Mucosa of gallbladder (tissue), 1 donor: ENCODE measurements at regions not wholly inside any gene's neighbourhood (a gene's known extent, or its start where the extent isn't known, plus 50 kb on each side); places are given as distances from the start of the nearest gene placed in this dataset.
"Not testable (repeated sequence)": the region's sequence is repeated elsewhere in the genome, so short reads cannot be mapped to it uniquely, and the experiment has no call there.

Experiments
- DNase-seq: peaks from one replicate; pipeline ENCODE4 v3.0.0-alpha.2; 2020; ENCODE audit warnings: low spot score
- donor health status: DM: no; HTN: no; CAD: no.

DNA sequence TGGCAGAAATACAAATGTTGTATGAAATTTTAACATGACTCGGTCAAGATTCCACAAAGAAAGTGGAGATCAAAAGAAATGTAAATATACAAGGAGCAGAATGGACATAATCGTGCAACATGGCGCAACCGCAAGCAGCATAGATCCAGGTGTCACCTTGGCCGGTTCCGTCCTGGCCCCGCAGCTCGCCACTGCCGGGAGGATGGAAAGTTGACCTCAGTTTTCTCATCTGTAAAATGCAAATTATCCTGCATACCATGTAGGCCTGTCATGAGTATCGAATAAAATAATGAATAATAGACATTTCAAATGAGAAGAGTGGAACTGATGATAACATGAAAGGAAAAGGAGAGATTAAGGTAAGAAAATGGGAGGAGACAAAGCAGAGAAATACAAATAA, 427.3 kb upstream of the SMIM21 start:
- no peak for DNase-seq

DNA sequence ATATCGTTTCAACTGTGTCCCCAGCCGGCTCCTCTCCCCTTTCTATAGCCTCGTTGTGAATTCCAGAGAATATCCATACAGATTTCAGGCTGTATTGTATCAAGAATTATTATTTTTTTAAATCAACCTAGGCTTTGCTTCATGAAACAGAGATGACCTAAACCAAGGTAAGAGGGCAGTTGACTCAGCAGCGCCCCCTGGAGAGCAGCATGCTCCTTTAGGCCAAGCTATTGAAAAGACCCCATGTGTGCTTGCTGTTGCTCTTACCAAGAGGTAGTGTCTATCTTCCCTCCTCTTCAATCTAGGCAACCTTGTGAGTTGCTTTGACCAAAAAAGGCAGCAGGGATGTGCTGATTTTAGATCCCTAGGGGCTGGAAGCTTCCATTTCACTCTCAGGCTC, 426.7 kb upstream of the SMIM21 start:
- DNase-seq = no peak

DNA sequence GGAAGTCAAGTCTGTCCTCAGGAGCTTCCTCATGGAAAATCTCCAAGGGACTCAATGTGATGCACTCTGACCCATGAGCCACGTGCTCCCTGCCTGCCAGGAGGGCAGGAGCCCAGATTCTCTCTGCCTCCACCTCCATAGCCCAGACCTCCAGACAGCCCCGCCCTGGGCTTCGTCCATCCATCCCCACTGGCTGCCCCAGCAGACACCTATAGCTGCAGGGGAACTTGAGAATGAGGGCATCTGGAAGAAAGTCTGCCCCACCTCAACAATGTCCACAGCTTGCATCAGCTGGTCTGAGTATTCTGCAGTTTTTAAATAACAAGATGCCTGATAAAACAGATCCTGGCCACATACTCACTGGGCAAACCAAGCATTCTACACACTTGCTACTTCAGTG, 418.8 kb upstream of the SMIM21 start:
- DNase-seq = no peak

DNA sequence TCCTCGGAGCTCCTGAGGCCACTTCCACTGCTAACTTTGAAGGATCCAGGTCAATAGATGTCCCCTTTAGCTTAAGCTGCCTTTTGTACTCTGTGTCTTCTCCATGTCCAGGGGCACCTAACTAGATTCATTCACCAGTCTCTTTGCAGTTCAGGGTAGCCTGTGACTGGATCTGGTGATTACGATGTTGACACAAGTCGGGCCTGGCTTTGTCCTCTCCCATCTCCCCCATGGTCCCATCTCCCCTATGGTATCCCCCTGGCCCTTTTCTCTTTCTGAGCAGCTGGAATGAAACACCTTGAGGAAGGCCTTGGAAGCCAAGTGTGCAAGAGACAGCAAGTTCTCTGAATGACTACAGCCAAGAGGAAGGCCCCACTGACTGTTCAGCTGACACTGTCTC, 417.9 kb upstream of the SMIM21 start:
- no peak for DNase-seq

DNA sequence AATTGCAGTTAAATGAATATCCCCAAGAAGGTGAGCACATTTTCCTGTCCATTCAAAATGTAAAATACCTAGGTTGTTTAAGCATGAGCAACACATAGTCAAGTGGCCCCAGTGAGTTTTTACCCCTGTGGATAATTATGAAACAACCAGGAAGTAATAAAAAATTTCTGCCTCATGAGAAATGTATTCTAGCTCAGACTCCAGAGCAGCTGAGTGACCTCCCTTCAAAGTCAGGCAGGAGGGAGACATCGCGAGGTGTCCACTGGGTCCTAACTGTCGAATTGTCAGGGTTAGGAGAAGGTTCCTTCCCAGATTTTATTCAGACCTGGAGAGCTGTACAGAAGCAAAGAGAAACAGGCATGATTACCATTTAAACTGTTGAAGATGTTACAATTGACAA, 416.6 kb upstream of the SMIM21 start:
- no peak for DNase-seq

DNA sequence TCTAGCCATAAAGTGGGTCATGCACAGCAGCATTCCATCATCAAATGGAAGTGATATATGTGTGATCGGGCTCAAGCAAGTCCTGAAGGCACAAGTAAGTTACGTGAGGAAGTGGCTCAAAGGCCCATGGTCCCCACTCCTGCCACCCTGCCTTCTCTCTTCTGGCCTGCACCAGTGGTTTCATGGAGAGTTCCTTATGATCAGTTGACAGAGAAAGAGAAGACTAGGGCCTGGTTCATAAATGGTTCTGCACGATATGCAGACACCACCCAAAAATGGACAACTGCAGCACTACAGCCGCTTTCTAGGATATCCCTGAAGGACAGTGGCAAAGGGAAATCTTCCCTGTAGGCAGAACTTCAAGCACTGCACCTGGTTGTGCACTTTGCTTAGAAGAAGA, 412.6 kb upstream of the SMIM21 start:
- no peak for DNase-seq

DNA sequence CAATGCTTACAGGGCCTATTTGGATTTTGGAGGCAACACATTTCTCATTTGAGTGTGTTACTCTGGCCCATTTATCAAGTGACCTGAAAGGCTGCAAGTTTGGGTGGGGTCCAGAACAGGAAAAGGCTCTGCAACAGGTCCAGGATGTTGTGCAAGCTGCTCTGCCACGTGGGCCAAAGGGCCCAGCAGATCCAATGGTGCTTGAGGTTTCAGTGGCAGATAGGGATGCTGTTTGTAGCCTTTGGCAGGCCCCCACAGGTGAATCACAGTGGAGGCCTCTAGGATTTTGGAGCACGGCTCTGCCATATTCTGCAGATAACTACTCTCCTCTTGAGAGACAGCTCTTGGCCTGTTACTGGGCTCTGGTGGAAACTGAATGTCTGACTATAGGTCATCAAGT, 412.2 kb upstream of the SMIM21 start:
- not testable (repeated sequence) for DNase-seq

DNA sequence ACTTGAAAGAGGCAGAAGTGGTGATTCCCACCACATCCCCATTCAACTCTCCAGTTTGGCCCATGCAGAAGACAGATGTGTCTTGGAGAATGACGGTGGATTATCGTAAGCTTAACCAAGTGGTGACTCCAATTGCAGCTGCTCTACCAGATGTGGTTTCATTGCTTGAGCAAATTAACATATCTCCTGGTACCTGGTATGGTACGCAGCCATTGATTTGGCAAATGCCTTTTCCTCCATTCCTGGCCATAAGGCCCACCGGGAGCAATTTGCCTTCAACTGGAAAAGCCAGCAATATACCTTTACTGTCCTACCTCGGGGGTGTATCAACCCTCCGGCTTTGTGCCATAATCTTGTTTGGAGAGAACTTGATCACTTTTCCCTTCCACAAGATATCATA, 411.5 kb upstream of the SMIM21 start:
- no peak for DNase-seq

DNA sequence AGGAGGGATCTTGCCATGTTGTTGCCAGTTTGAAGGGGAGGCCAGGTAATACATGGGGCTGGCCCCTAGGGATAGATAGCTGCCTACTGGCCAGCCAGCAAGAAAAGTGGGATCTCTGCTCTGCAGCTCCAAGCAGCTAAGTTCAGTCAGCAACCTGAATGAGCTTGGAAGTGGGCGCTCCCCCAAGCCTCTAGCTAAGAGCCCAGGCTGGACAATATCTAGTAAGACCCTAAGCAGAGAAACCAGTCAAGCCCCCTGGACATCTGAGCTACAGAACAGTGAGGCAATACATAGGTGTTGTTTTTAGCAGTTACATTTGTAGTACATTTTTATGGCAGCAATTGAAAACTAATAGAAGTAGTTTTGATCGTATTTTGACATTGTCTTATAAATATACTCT, 409.8 kb upstream of the SMIM21 start:
- no peak for DNase-seq

DNA sequence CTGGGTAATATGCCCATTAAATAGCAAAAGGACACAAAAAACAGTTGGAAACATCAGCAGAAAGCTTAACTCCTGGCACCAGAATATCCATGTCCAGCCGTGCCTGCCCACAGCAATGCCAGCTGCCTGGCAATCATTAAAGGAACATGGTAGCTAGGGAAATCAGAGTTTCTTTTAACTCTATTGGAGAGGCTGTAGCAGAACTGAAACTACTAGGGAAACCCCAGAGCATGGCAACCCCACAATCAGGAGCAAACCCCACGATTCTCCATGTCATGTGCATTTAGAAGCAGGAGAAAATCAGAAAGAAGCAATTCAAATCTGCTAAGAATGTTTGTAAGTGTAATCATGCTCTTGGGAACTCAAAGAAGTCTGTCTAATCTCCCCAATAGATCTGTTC, 409.0 kb upstream of the SMIM21 start:
- DNase-seq = no peak

DNA sequence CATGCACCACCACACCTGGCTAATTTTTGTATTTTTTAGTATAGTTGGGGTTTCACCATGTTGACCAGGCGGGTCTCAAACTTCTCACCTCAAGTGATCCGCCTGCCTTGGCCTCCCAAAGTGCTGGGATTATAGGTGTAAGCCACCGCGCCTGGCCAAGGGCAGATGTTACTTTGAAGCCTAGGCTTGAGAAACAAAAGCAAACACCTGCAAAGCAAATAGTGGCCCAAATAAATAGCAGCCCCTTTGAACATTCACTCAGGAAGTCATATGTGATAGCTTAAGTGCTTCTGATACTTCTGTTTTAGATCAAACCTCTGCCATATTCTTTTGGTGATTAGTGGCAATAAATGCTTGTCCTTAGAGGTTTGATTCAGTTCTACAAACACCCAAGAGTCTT, 404.5 kb upstream of the SMIM21 start:
- no peak for DNase-seq

DNA sequence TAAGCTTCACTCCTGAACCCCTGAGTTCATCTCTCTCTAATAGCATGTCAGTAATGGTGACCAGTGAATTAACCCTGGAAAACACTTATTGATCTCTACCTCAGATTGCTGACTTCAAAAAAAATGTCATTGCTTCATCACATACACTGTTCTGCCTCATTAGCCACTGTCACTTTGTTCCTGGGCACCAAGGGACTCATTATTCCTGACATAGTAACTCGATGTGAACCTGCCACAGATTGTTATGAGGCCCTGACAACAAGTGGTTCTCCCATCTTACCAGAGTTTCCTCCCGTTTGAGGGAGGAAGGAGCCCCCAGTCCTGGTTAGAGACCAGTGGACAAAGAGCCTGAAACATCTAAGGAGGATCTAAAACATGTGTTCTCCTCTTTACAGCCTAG, 403.3 kb upstream of the SMIM21 start:
- DNase-seq = no peak

DNA sequence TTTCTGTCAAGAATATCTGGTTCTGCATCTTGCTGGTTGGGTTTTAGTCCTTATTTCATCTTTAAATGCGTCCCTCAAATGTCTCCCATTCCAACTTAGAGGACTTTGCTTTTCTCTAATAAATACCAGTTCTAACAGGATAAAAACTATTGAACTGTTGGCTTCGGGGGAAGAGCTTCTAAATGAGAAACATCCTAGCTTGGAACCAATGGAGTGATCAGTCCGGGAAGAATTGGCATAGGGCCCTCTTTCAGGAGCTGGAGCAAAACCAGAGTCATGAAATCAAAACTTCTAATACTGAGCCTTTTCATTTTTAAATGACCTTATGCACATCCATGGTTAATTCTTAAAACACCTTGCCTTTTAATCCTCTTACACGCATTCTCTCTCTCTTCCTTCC, 401.6 kb upstream of the SMIM21 start:
- DNase-seq = no peak

DNA sequence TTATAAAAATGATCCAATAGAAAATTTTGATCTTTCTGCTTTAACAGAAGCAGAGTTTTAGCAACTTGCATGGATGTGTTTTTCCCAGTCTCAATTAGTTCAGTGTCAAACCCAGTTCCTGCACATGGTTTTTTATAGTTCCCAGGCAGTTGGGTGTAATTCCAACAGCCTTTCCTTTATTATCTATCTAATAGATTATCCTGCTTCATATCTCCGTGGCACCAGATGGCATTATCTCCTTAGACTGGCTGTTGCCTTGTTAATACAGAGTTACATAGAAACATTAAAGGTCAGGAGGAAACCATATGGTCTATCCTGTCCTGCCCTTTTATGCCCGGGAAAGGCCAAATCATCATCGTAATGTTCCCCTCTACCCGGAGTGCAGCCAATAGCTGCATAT, 400.9 kb upstream of the SMIM21 start:
- no peak for DNase-seq

DNA sequence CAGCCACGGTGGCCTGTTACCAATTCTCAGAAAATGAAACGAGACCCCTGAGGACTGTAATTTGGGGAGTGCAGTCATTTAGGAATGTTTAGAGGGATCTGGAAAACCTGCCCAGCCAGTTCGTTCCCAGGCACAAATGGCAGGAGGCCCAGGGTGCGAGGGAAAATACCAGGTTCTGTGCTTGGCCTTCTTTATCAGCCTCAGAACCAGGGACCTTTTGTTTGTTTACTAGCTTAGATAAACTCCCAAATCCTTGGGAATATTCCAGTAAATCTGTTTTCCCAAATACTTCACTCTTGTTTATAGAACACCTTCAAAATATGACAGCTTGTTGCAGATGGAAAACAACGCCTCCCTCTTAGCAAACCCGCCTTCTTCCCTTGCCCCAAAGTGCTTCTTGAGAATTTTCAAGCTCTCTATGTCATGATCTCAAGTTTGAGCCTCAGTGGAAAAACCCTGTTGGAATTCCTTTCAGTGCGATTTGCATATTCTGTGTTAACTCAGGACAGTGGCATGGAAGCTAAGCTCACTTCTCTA, 400.3 kb upstream of the SMIM21 start:
- no peak for DNase-seq

DNA sequence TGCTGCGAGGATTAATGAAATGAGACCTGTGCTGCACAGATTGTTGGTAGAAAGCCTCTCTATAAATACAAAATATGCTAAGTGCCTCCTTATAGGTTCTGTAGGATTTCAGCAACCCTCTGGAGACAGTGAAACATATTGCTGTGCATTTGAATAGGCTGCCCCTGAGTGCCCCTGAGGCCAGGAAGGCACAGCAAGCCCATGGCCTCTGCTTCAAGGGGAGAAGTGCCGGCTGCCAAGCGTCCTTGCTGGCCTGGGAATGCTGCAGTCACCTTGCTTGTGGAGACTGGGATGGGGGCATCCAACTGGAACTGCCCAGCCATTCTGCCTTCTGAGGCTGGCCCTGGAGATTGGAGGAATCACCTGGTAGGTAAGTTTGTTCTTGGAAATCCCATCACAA, 397.2 kb upstream of the SMIM21 start:
- no peak for DNase-seq

DNA sequence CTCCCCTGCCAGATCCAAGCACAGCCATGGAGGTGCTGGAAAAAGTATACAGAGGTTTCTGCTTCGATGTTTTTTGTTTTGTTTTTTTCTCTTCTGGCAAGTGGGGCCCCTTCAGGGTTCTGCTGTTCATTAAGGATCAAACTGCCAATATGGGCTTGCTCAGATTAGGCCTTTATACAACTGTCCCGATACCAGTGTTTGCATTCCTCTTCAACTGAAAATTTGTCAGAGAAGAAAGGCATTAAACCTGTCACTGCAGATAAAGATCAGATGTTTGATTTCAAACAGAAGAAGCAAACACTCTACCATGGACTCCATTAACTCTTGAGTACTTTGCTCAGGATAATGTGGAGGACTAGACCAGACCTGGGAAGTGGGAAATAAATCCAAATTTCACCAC, 396.0 kb upstream of the SMIM21 start:
- DNase-seq = no peak

DNA sequence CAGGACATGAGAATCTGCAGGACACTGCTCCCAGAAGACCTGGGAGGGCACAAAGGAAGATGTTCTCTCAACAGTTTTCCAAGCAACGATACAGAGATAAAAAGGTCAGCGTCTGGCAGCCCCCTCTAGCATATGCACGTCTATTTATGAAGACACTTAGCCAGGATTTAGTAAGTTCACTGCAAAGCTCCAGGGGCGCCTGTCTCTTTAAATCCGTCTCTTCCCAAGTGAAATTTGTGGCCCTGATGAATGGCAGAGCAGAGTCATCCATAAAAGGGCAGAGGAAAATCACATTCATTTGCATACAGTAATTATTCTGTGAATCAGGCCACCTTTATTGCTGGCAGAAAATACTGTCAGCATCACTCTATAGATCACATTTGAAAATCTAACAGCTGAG, 390.9 kb upstream of the SMIM21 start:
- no peak for DNase-seq

DNA sequence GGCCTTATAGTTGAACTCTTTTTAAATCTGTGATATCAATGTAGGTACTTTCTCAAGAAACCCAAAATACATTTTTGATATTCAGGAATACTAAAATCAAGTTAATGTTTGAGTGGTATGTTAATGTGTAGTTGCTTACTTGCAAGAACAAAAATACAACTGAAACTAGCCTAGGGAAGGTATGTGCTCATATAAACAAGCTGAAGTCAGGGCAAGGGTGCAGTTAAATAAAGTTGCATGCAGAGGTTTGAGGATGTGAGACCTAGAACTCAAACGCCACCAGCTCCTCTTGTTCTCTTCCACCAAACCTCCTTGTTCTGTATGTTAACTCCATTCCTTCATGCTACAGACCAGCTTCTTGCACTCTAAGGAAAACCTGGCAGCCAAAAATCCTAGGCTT, 388.3 kb upstream of the SMIM21 start:
- DNase-seq = no peak

DNA sequence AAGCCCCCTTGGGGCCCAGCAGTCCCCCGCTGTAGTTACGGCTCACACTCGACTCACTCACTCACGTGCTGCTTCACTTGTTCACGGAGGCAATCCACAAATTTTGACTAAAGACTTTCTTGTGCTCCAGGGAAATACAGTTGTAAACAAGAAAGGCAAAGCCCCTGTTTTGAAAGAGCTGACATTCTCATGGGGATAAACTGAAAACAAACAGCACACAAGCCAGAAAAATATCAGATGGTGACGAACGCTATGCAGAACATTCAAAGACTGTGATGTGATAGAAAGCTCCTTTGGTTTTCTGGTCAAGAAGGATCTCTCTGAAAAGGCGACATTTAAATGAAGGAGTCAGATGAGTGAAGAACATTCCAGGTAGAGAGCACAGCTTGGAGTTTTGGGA, 385.3 kb upstream of the SMIM21 start:
- no peak for DNase-seq

DNA sequence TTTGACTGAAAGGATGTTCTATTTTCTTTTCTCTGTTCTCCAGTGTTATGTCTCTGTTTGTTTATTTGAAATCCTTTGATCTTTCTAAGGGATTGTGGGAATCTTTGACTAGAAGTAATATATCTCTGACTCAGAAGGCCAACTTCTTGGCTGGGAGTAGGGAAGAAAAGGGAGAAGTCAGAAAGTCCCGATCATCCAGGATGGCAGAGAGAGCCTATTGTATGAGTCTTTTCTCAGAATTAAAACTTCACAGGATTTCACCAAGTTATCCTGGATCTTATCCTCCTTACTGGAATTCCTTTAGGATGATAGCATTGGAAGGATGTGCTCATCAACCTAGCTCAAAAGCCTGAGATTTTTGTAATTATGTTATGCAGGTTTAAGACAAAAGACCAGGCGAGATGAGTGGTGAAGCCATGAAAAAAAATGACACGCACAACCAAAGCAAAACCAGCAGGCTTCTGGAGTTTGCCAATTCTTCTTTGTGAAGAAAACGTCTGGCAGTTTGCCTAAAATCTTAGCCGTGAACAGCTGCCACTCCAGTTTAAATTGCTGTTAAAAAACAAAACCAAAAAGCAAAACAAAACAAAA, 383.6 kb upstream of the SMIM21 start:
- no peak for DNase-seq

DNA sequence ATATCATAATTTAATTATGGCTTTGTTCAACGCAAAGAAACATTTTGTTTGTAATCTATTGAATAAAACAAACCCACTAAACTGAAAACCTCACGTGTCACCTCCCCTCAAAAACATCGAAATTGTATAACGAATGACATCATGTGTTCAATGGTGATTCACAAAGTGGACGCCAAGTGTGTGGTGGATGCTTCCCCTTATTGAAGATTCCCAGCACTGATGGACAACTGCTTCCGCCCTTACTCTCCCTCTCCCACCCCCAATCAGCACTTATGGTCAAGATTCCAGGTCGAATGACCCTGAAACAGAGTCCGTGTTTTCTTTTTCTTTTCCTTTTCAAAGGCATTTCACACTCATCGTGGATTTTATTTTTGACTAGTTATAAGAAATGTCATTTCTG, 383.0 kb upstream of the SMIM21 start:
- no peak for DNase-seq

DNA sequence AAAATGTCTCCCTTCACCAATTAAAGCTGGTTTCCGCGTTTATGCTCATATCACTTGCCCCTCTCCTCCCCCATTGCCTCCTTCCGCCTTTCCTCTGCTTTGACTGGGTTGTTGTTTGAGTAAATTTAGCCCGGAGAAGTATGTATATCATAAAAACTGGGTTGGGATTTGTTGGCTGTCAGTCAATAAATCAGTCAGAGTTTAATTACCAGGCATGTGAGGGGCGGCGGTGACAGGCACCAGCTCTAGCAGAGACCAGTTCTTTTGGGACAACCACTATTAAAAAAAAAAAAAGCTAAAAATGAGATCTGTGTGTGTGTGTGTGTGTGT, 382.4 kb upstream of the SMIM21 start:
- DNase-seq = no peak

DNA sequence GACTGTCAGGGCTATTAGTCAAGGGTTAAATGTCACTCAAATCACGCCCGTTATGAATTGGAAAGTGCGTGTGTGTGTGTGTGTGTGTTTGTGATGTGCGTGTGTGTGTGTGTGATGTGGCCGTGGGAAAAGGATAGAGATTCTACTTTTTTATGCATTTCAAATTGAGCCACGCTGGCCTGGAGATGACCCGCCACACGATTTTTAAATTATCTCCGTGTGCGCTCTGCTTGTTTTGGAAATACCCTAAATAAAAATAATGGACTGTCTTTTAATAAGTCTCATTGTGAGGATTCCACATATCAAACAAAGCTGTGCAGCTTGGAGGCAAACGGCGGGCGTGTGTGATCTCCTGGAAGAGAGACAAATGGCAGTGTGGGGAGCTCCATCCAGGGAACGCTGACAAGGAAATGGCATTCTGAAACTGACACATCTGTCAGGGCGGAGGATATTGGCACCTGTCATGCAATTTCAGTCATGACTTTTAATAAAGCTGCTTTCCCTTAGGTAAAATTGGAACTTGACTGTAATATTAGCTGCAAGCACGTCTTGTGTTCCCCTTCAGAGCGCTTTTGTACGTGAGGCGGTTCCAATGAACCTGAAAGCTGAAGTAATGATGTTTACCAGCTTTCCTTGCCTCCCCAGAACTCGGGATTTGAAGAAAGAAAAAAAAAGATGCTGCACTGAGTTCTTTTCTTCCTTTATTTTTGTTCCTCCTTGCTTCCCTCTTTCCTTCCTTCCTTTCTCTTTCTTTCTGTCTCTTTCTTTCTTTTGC, 381.8 kb upstream of the SMIM21 start:
- DNase-seq = no peak
